ENCODE measurements at regions not wholly inside any gene's neighbourhood (a gene's known extent, or its start where the extent isn't known, plus 50 kb on each side); places are given as distances from the start of the nearest gene placed in this dataset.
"Not testable (repeated sequence)": the region's sequence is repeated elsewhere in the genome, so short reads cannot be mapped to it uniquely, and the experiment has no call there.

DNA sequence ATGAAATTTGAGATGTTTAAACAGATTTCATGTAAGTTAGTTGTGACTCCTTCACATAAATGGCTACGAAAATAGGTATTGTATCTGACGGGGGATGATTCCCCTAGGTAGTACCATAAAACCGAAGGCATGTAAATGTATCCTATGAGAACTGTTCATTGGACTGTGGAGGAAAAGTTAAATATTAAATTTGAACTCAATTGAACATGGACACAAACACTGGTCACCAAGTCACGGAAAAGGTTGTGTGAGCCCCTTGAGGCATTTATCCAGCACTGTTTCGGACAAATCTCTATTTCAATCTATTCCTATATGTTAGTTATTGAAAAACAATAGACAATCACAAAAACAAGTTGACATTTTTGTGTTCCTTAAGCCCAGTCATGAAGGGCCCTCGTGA, 1014.3 kb upstream of the NOVA1 start:
- no peaks in the 10 kb centered on the region for H3K27me3 Mint-ChIP-seq
- H3K9me3 Mint-ChIP-seq = peaks cover 0 to 14% (median 3%) of the 10 kb centered on the region in 7 donors
- H3K4me3 ChIP-seq (ENCODE audit: low read depth, low read length) = no peak overlapping the region
- ATAC-seq (ENCODE audit: low read depth in 2 of 2) (no peak), DNase-seq (no peak)
- H3K27me3 ChIP-seq (ENCODE audit: control insufficient read depth, insufficient read depth, low read length) = no peaks in the 10 kb centered on the region
- no peaks in the 10 kb centered on the region for H3K4me1 ChIP-seq (ENCODE audit: control insufficient read depth, insufficient read depth, low read length, poor library complexity, severe bottlenecking)
- no peak overlapping the region for H3K27ac Mint-ChIP-seq
- peaks cover 4 to 22% of the 10 kb centered on the region in 2 experiments for H3K9me3 ChIP-seq (ENCODE audit: control insufficient read depth in 2 of 2, low read length in 2 of 2)
- no peaks in the 10 kb centered on the region for H3K36me3 ChIP-seq (ENCODE audit: control insufficient read depth, insufficient read depth, low read length)
- no peak overlapping the region for H3K27ac ChIP-seq (ENCODE audit: insufficient read depth, low read length, poor library complexity, severe bottlenecking)
- H3K36me3 Mint-ChIP-seq = no peaks in the 10 kb centered on the region
- no peaks in the 10 kb centered on the region for H3K4me1 Mint-ChIP-seq
- H3K4me3 Mint-ChIP-seq = no peak overlapping the region

DNA sequence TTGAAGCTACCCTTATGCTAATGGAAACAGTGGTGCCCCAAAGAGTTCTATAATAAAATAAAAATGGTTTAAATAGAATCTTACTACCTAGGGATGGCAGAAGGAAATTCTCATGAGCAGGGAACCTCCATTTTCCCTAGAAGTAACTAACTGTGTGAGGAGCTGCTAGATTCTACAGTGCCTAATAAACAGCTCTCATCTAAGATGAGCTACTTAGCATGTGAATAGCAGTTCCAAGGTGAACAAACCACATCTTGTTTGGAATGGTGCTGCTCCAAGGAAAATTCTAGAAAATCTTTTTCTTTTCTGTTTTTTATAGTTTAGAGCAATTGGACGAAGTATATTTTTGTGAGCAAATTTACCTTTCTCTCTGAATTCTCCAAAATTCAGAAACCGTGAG, 1015.3 kb upstream of the NOVA1 start:
- ATAC-seq (ENCODE audit: low read depth in 2 of 2) (no peak), DNase-seq (no peak)
- Histone ChIP-seq H3K4me3 (ENCODE audit: low read depth, low read length) (no peak overlapping the region), H3K4me1 (ENCODE audit: control insufficient read depth, insufficient read depth, low read length, poor library complexity, severe bottlenecking) (no peaks in the 10 kb centered on the region), H3K27ac (ENCODE audit: insufficient read depth, low read length, poor library complexity, severe bottlenecking) (no peak overlapping the region), H3K27me3 (ENCODE audit: control insufficient read depth, insufficient read depth, low read length) (no peaks in the 10 kb centered on the region), H3K9me3 (ENCODE audit: control insufficient read depth in 2 of 2, low read length in 2 of 2) (peaks cover 2 to 19% of the 10 kb centered on the region in 2 experiments), H3K36me3 (ENCODE audit: control insufficient read depth, insufficient read depth, low read length) (no peaks in the 10 kb centered on the region)
- no peak overlapping the region for H3K27ac Mint-ChIP-seq
- H3K27me3 Mint-ChIP-seq = no peaks in the 10 kb centered on the region
- H3K36me3 Mint-ChIP-seq = no peaks in the 10 kb centered on the region
- no peak overlapping the region for H3K4me3 Mint-ChIP-seq
- peaks cover 0 to 10% (median 2%) of the 10 kb centered on the region in 7 donors for H3K9me3 Mint-ChIP-seq
- no peaks in the 10 kb centered on the region for H3K4me1 Mint-ChIP-seq

DNA sequence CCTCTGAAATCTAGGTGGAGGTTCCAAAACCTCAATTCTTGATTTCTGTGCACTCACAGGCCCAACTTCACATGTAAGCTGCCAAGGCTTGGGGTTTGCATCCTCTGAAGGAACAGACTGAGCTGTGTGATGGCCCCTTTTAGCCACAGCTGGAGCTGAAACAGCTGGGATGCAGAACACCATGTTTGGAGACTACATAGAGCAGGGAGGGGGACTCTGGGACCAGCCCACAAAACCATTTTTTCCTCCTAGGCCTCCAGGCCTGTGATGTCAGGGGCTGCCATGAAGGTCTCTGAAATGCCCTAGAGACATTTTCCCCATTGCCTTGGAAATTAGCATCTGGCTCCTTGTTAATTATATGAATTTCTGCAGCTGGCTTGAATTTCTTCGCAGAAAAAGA, 1025.9 kb upstream of the NOVA1 start:
- H3K27me3 ChIP-seq (ENCODE audit: control insufficient read depth, insufficient read depth, low read length) = no peaks in the 10 kb centered on the region

DNA sequence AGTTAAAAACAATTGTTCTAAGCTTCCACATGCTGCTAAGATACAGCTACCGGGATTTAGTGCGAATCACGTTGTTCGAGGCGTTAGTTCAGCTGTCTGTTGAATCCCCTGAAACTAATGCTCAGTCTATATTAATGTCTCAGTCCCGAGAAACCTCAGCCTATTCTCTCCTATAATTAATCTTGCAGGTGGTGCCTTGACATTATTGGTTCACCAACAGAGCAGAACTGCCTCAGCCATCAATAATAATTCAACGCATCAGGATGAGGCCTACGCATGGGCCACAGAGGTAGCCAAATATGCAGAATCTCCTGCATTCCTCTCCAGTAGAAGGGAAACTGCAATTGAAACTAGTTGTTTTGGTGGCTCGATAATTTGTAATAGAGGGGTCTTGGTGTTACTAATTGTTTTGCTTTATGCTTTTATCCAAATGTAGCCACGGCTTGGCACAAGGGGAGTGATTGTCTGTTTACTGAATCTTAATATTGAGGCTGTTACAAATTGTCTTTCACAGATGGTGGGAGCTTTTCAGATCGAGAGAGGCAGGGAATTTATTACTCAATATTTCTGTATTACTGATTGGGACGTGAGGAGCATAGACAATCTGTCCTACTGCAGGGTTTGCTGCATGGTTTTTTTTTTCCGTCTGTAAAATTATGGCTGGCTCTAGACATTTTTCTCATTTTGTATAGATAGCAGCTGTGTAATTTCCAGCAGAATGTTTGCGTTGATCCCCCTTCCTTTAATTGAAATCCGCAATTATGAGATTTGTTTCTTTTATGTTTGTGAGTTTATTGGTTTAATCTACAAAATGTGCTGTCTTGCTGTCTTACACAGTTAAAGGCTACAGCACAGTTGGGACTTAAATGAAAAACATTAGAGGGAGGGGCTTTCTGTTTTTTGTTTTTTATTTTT, 1036.5 kb upstream of the NOVA1 start:
- Histone ChIP-seq H3K27me3 (ENCODE audit: control insufficient read depth, insufficient read depth, low read length) (no peaks in the 10 kb centered on the region), H3K4me3 (ENCODE audit: low read depth, low read length) (no peak overlapping the region), H3K36me3 (ENCODE audit: control insufficient read depth, insufficient read depth, low read length) (no peaks in the 10 kb centered on the region), H3K27ac (ENCODE audit: insufficient read depth, low read length, poor library complexity, severe bottlenecking) (no peak overlapping the region), H3K4me1 (ENCODE audit: control insufficient read depth, insufficient read depth, low read length, poor library complexity, severe bottlenecking) (no peaks in the 10 kb centered on the region), H3K9me3 (ENCODE audit: control insufficient read depth in 2 of 2, low read length in 2 of 2) (peaks cover 4 to 9% of the 10 kb centered on the region in 2 experiments)
- no peaks in the 10 kb centered on the region for H3K4me1 Mint-ChIP-seq
- ATAC-seq (ENCODE audit: low read depth in 2 of 2) (no peak), DNase-seq (no peak)
- no peak overlapping the region for H3K27ac Mint-ChIP-seq
- H3K9me3 Mint-ChIP-seq = peaks cover 7 to 25% (median 10%) of the 10 kb centered on the region in 7 donors
- H3K36me3 Mint-ChIP-seq = no peaks in the 10 kb centered on the region
- no peaks in the 10 kb centered on the region for H3K27me3 Mint-ChIP-seq
- H3K4me3 Mint-ChIP-seq = no peak overlapping the region

More for the DNA sequence above, 1025.9 kb upstream of the NOVA1 start:
- DNase-seq = no peak
- Mint-ChIP-seq H3K27me3 (no peaks in the 10 kb centered on the region), H3K9me3 (peaks cover 2 to 20% (median 12%) of the 10 kb centered on the region in 7 donors), H3K27ac (no peak overlapping the region), H3K4me1 (no peaks in the 10 kb centered on the region), H3K36me3 (no peaks in the 10 kb centered on the region), H3K4me3 (no peak overlapping the region)
- Histone ChIP-seq H3K27ac (ENCODE audit: insufficient read depth, low read length, poor library complexity, severe bottlenecking) (no peak overlapping the region), H3K4me1 (ENCODE audit: control insufficient read depth, insufficient read depth, low read length, poor library complexity, severe bottlenecking) (no peaks in the 10 kb centered on the region), H3K4me3 (ENCODE audit: low read depth, low read length) (no peak overlapping the region), H3K36me3 (ENCODE audit: control insufficient read depth, insufficient read depth, low read length) (no peaks in the 10 kb centered on the region), H3K9me3 (ENCODE audit: control insufficient read depth in 2 of 2, low read length in 2 of 2) (peaks cover 8 to 16% of the 10 kb centered on the region in 2 experiments)
- ATAC-seq (ENCODE audit: low read depth in 2 of 2) = no peak

DNA sequence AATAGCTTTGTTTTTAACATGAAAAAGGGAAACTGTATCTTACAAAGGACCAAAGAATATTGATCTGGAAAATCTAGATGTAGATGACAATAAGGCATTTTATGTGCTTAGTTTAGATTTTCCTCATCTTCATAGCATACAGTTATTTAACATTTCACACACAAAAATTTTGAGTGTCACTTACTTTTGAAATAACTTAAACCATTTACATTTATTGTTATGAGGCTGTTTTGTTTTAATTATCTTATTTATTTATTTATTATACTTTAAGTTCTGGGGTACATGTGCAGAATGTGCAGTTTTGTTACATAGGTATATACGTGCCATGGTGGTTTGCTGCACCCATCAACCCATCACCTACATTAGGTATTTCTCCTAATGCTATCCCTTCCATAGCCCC, 1042.9 kb upstream of the NOVA1 start:
- not testable (repeated sequence) for H3K36me3 Mint-ChIP-seq; H3K4me3 Mint-ChIP-seq; H3K27ac ChIP-seq (ENCODE audit: insufficient read depth, low read length, poor library complexity, severe bottlenecking); DNase-seq; H3K36me3 ChIP-seq (ENCODE audit: control insufficient read depth, insufficient read depth, low read length); H3K4me1 ChIP-seq (ENCODE audit: control insufficient read depth, insufficient read depth, low read length, poor library complexity, severe bottlenecking); H3K27me3 ChIP-seq (ENCODE audit: control insufficient read depth, insufficient read depth, low read length); H3K4me3 ChIP-seq (ENCODE audit: low read depth, low read length); ATAC-seq (ENCODE audit: low read depth in 2 of 2); H3K27ac Mint-ChIP-seq; H3K27me3 Mint-ChIP-seq; H3K4me1 Mint-ChIP-seq
- H3K9me3 ChIP-seq (ENCODE audit: control insufficient read depth in 2 of 2, low read length in 2 of 2) = peaks cover 0 to 13% of the 10 kb centered on the region in 2 experiments
- H3K9me3 Mint-ChIP-seq = peaks cover 0 to 33% (median 8%) of the 10 kb centered on the region in 7 donors

DNA sequence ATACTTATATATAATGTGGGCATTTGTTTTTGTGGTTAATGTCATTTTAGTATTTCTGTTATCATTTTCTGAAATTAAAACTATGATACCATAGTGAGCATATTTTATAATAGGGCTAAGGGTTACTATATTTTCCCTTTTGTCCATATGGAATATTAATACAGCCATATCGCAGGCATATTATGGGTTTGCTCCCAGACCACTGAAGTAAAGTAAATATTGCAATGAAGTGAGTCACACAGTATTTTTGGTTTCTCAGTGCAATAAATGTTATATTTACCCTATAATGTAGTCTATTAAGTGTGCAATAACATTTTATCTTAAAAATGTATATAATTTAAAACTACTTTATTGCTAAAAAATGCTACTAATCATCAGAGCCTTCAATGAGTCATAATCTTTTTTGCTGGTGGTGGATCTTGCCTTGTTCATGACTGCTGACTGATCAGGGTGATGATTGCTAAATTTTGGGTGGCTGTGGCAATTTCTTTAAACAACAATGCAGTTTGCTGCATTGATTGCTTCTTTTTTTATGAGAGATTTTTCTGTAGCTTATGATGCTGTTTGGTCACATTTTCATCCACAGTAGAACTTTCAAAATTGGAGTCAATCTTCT, 1044.5 kb upstream of the NOVA1 start:
- Histone ChIP-seq H3K4me3 (ENCODE audit: low read depth, low read length) (no peak overlapping the region), H3K4me1 (ENCODE audit: control insufficient read depth, insufficient read depth, low read length, poor library complexity, severe bottlenecking) (no peaks in the 10 kb centered on the region), H3K36me3 (ENCODE audit: control insufficient read depth, insufficient read depth, low read length) (no peaks in the 10 kb centered on the region), H3K27ac (ENCODE audit: insufficient read depth, low read length, poor library complexity, severe bottlenecking) (no peak overlapping the region), H3K27me3 (ENCODE audit: control insufficient read depth, insufficient read depth, low read length) (no peaks in the 10 kb centered on the region), H3K9me3 (ENCODE audit: control insufficient read depth in 2 of 2, low read length in 2 of 2) (peaks cover 0 to 13% of the 10 kb centered on the region in 2 experiments)
- no peak overlapping the region for H3K27ac Mint-ChIP-seq
- no peaks in the 10 kb centered on the region for H3K36me3 Mint-ChIP-seq
- no peak overlapping the region for H3K4me3 Mint-ChIP-seq
- H3K4me1 Mint-ChIP-seq = no peaks in the 10 kb centered on the region
- no peaks in the 10 kb centered on the region for H3K27me3 Mint-ChIP-seq
- peaks cover 0 to 28% (median 5%) of the 10 kb centered on the region in 7 donors for H3K9me3 Mint-ChIP-seq
- DNase-seq = no peak
- ATAC-seq (ENCODE audit: low read depth in 2 of 2) = no peak

DNA sequence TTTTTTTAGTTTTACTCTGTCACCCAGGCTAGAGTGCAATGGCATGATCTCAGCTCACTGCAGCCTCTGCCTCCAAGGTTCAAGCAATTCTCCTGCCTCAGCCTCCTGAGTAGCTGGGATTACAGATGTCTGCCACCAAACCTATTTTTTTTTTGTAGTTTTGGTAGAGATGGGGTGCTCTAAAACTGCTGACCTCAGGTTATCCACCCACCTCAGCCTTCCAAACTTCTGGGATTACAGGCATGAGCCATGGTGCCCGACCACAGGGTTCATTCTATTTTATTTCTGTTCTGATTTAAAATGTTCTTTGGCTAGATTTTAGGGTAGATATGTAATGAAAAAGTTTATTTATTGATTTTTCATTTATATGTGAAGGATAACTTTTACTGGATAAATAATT, 1062.8 kb upstream of the NOVA1 start:
- Histone ChIP-seq H3K9me3 (ENCODE audit: control insufficient read depth in 2 of 2, low read length in 2 of 2) (peaks cover 14 to 17% of the 10 kb centered on the region in 2 experiments), H3K4me1 (ENCODE audit: control insufficient read depth, insufficient read depth, low read length, poor library complexity, severe bottlenecking) (no peaks in the 10 kb centered on the region), H3K4me3 (ENCODE audit: low read depth, low read length) (no peak overlapping the region), H3K36me3 (ENCODE audit: control insufficient read depth, insufficient read depth, low read length) (no peaks in the 10 kb centered on the region), H3K27me3 (ENCODE audit: control insufficient read depth, insufficient read depth, low read length) (no peaks in the 10 kb centered on the region), H3K27ac (ENCODE audit: insufficient read depth, low read length, poor library complexity, severe bottlenecking) (no peak overlapping the region)
- ATAC-seq (ENCODE audit: low read depth in 2 of 2) (no peak), DNase-seq (no peak)
- no peak overlapping the region for H3K4me3 Mint-ChIP-seq
- H3K27me3 Mint-ChIP-seq = no peaks in the 10 kb centered on the region
- no peak overlapping the region for H3K27ac Mint-ChIP-seq
- no peaks in the 10 kb centered on the region for H3K36me3 Mint-ChIP-seq
- peaks cover 3 to 33% (median 14%) of the 10 kb centered on the region in 7 donors for H3K9me3 Mint-ChIP-seq
- H3K4me1 Mint-ChIP-seq = no peaks in the 10 kb centered on the region

Data from CD4-positive, CD25-positive, alpha-beta regulatory T cell (primary cell).